ENCODE measurements at regions not wholly inside any gene's neighbourhood (a gene's known extent, or its start where the extent isn't known, plus 50 kb on each side); places are given as distances from the start of the nearest gene placed in this dataset.
A peak's percentile ranks its signal among the peaks of the same experiment; 100 is the strongest.

GRCh38 chrX:125198546-125198945, 121.1 kb upstream of the TEX13C start:
- no peaks in the 10 kb centered on the region for H3K36me3 ChIP-seq (ENCODE audit: low read depth)
- no peak for ATAC-seq (ENCODE audit: low read depth)
- no peak overlapping the region for H3K27ac ChIP-seq (ENCODE audit: poor library complexity, severe bottlenecking)
- DNase-seq (ENCODE audit: low spot score) = no peak
- H3K27me3 ChIP-seq (ENCODE audit: insufficient read depth, poor library complexity, severe bottlenecking) = peaks cover 27% of the 10 kb centered on the region
- no peaks in the 10 kb centered on the region for H3K4me1 ChIP-seq (ENCODE audit: insufficient read depth, poor library complexity, severe bottlenecking)
- no peaks in the 10 kb centered on the region for H3K9me3 ChIP-seq (ENCODE audit: severe bottlenecking)
- H3K4me3 ChIP-seq (ENCODE audit: severe bottlenecking) = no peak overlapping the region
- TF ChIP-seq CTCF (IDR thresholded peaks at IDR 0.05; ENCODE audit: poor library complexity, severe bottlenecking) = no peak

- Histone ChIP-seq H3K36me3 (ENCODE audit: low read depth) (no peaks in the 10 kb centered on the region), H3K27me3 (ENCODE audit: insufficient read depth, poor library complexity, severe bottlenecking) (peaks cover 44% of the 10 kb centered on the region), H3K27ac (ENCODE audit: poor library complexity, severe bottlenecking) (no peak overlapping the region), H3K4me1 (ENCODE audit: insufficient read depth, poor library complexity, severe bottlenecking) (no peaks in the 10 kb centered on the region), H3K4me3 (ENCODE audit: severe bottlenecking) (no peak overlapping the region), H3K9me3 (ENCODE audit: severe bottlenecking) (no peaks in the 10 kb centered on the region)
- no peak for DNase-seq (ENCODE audit: low spot score)
- ATAC-seq (ENCODE audit: low read depth) = no peak
- no peak for TF ChIP-seq CTCF (IDR thresholded peaks at IDR 0.05; ENCODE audit: poor library complexity, severe bottlenecking)
Measured at GRCh38 chrX:125202591-125203248, 117.0 kb upstream of the TEX13C start.

DNA sequence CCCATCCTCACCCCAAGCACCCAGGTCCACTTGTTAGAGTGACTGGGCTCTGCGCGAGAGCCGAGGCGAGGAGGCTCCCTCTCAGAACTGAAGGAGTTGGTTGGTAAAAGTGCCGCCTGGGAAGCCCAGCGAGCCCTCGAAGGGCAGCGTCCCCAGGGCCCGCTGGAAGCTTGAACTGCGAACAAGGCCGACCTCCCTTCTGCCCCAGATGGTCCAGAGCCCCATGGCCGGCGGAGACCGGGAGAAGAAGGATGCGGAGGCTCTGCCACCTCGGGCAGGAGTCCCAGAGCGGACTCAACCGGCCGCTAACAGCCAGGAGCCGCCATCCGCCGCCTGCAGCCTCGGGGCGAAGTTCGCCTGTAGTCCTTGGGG, 116.3 kb upstream of the TEX13C start:
- DNase-seq (ENCODE audit: low spot score) (no peak), ATAC-seq (ENCODE audit: low read depth) (peak; percentile 26; the same call in 1 of the 3 replicates)
- H3K4me1 ChIP-seq (ENCODE audit: insufficient read depth, poor library complexity, severe bottlenecking) = no peaks in the 10 kb centered on the region
- no peaks in the 10 kb centered on the region for H3K36me3 ChIP-seq (ENCODE audit: low read depth)
- H3K4me3 ChIP-seq (ENCODE audit: severe bottlenecking) = no peak overlapping the region
- no peaks in the 10 kb centered on the region for H3K9me3 ChIP-seq (ENCODE audit: severe bottlenecking)
- peaks cover 44% of the 10 kb centered on the region for H3K27me3 ChIP-seq (ENCODE audit: insufficient read depth, poor library complexity, severe bottlenecking)
- no peak for TF ChIP-seq CTCF (IDR thresholded peaks at IDR 0.05; ENCODE audit: poor library complexity, severe bottlenecking)
- no peak overlapping the region for H3K27ac ChIP-seq (ENCODE audit: poor library complexity, severe bottlenecking)

GRCh38 chrX:125203737-125204578, 115.7 kb upstream of the TEX13C start:
- ATAC-seq (ENCODE audit: low read depth) = peak; percentile 72
- Histone ChIP-seq H3K27ac (ENCODE audit: poor library complexity, severe bottlenecking) (no peak overlapping the region), H3K9me3 (ENCODE audit: severe bottlenecking) (no peaks in the 10 kb centered on the region), H3K4me1 (ENCODE audit: insufficient read depth, poor library complexity, severe bottlenecking) (no peaks in the 10 kb centered on the region), H3K27me3 (ENCODE audit: insufficient read depth, poor library complexity, severe bottlenecking) (peaks cover 44% of the 10 kb centered on the region), H3K36me3 (ENCODE audit: low read depth) (no peaks in the 10 kb centered on the region), H3K4me3 (ENCODE audit: severe bottlenecking) (no peak overlapping the region)
- TF ChIP-seq CTCF (IDR thresholded peaks at IDR 0.05; ENCODE audit: poor library complexity, severe bottlenecking) = no peak
- DNase-seq (ENCODE audit: low spot score) = peak; percentile 12
